ENCODE measurements at regions not wholly inside any gene's neighbourhood (a gene's known extent, or its start where the extent isn't known, plus 50 kb on each side); places are given as distances from the start of the nearest gene placed in this dataset.

DNA sequence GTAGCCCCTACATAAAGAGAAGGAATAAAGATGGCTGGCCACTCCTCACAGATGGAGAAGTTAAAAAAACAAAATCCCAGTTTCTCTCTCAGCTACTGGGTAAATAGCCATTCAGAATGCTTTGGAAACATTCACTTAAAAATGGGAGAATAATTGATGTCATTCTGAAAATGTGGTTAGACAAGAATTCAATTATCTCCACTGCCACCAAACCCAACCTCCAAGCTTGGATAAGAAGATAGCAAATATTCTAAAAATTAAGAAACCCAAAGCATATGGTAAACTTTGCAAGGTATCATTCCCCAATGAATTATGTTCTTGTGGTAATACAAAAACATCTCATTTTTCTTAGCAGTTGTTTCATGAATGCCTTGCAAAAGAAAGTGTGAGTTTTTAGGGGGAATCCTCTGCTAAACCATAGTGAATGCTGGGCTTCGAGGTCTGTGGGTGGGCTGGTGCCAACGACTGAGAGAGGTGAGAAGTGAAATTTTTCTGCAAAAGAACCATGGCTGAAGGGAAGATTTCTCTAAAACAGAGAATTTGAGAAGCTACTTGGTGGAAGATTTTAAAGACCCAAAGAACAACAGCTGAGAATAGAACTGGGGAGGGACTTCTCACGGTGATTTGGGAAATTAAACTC is 497.9 kb upstream of the JARID2 start:
- TF ChIP-seq POLR2A (IDR thresholded peaks at IDR 0.05), result no peak
- TF ChIP-seq, protein P1, sequence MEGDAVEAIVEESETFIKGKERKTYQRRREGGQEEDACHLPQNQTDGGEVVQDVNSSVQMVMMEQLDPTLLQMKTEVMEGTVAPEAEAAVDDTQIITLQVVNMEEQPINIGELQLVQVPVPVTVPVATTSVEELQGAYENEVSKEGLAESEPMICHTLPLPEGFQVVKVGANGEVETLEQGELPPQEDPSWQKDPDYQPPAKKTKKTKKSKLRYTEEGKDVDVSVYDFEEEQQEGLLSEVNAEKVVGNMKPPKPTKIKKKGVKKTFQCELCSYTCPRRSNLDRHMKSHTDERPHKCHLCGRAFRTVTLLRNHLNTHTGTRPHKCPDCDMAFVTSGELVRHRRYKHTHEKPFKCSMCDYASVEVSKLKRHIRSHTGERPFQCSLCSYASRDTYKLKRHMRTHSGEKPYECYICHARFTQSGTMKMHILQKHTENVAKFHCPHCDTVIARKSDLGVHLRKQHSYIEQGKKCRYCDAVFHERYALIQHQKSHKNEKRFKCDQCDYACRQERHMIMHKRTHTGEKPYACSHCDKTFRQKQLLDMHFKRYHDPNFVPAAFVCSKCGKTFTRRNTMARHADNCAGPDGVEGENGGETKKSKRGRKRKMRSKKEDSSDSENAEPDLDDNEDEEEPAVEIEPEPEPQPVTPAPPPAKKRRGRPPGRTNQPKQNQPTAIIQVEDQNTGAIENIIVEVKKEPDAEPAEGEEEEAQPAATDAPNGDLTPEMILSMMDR (IDR thresholded peaks at IDR 0.05), result no peak
